ENCODE measurements at regions not wholly inside any gene's neighbourhood (a gene's known extent, or its start where the extent isn't known, plus 50 kb on each side); places are given as distances from the start of the nearest gene placed in this dataset.

DNA sequence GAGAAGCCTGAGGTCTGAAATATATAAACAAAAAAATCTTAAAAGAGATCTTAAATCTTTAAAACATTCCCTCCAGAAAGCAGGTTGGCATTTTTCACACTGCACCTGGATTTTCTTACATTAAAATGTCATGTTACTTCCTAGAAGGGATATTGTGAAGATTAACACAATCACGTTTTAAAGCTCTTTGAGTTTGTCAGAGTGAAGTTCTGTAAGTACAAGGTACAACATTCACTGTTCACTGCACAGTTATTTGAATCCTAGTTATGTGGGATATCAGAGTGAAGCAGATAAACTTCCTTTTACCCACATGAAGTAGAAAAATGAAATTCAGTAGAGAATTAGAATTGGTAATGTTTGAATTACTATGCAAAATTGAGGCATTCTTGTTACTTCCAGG, 353.6 kb upstream of the RGMB start:
- no peak for DNase-seq

DNA sequence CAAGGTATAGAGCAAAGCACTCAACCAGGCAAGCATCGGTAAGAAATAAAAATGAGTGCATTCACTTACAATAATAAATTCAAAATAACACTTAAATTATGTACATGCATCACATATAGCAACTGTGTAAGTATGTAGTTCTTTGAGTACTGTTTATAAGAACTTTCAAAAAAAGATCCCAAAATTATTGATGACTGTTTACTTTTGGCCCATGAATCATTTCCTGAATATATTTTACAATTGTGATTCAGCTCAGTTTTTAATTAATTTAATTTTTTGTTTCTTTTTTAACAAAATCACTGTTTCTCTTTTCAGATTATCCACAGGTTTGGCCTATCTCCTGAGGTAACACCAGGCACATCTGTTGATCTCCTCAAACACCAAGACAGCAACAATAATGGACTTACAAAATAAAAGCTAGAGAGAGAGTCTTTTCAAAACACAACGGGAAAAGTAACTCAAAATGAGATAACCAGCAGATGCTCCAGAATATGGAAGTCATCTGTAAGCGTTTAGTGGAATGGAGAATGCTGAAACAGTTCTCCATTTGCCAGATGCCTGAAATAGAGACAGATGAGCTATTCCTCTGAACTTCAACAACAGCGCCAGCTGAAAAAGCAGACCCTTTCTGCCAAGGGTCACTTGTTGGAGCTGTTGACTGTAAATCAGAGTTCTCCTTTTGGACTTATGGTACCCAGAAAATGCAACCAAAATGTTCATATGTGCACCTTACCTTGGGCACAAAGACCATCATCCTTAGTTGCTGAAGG, 348.6 kb upstream of the RGMB start:
- no peak for DNase-seq

- peak in 4 of 58 donors; percentile 6 to 32 (median 26) for DNase-seq
These were observed 347.8 kb upstream of the RGMB start for GRCh38 chr5:98425640-98426039.

DNA sequence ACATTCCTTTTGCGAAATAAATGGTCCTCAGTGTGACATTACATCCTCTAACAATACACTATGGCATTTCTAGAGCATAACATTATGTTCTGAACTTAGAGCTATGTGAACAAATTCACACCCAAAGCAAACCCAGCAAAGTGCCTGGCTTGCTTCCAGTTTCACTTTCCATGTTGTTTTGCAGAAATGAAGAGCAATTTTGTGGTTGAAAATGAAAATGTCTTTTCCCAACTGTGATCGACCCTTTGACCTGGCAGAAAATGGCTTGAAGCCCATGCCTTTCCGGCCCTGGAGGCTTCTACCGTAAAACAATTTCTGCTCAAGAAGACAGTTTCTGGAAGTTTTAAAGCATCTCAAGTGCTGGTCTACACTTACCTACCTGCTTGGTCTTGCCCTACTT, 344.7 kb upstream of the RGMB start:
- peak in 1 of 58 donors; percentile 3 for DNase-seq

GRCh38 chr5:98432378-98432777, 341.1 kb upstream of the RGMB start:
- DNase-seq = no peak

GRCh38 chr5:98433022-98433421, 340.4 kb upstream of the RGMB start:
- DNase-seq = no peak

DNA sequence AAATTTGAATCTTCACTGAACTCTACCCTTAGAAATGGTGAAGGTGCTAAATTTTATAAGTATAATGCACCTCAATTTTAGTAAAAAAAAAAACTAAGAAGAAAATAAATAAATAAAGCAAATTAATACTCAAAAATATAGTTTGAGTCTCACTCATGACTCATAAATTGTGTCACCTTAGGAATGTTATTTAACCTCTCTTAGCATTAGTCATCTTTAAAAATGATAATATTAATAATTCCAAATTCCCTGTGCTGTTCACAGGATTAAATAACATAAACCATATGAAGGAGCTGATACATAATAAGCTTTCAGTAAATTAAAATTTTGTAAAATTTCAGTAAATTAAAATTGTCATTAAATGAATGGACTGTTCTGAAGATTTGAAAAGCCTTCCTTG, 339.8 kb upstream of the RGMB start:
- DNase-seq = no peak

DNA sequence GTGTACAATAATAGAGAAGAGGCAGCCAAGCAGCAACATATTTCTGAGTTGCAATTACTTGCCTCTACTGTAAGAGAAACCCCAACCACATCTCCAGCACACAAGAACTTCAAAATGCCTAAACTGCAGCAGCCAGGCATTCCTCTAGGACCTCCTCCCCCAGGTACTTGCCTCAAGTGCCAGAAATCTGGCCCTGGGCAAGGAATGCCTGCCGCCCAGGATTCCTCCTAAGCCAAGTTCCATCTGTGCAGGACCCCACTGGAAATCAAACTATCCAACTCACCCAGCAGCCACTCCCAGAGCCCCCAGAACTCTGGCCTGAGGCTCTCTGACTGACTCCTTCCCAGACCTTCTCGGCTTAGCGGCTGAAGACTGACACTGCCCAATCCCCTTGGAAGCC, 336.8 kb upstream of the RGMB start:
- no peak for DNase-seq

- DNase-seq = no peak
These were observed 331.0 kb upstream of the RGMB start for GRCh38 chr5:98442448-98442847.

GRCh38 chr5:98443881-98444280, 329.6 kb upstream of the RGMB start:
- DNase-seq = no peak

DNA sequence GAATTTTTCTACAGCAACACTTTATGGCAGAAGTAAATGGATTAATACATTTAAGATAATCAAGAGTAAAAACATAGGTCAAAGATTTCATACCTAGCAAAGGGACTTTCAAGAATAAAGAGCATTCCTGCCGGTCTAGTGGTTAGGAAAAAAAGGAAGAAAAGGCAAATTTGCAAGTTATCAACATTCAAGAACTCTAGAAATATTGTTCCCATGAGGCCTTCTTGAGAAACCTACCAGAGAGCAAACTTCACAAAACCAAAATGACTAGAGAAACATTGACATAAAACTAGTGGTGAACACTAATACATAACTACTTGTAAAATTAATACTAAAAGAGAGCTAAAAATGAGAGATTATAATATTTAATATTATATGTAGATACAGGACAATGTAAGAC, 320.2 kb upstream of the RGMB start:
- no peak for DNase-seq

- no peak for DNase-seq
These were observed 319.1 kb upstream of the RGMB start for GRCh38 chr5:98454407-98454806.

- DNase-seq = peak in 1 of 58 donors; percentile 2
These were observed 318.6 kb upstream of the RGMB start for GRCh38 chr5:98454904-98455303.

GRCh38 chr5:98455665-98456064, 317.8 kb upstream of the RGMB start:
- no peak for DNase-seq

DNA sequence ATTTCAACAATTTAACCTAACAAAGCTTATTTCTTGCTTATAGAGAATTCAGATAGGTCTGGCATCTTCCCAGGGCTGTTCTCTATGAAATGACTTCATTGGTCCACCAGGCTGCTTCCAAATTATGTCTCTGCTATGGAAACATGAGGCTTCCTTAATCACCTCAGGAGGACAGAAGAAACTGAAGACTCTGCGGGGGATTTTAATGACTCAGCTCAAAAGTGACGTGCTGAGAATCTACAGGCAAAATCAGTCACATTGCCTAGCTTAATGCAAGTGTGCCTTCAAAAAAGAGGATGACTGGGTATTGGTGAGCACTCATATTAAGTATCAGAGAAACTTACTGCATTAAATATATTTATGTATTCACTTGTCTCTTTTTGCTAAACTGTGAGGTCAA, 315.5 kb upstream of the RGMB start:
- no peak for DNase-seq

DNA sequence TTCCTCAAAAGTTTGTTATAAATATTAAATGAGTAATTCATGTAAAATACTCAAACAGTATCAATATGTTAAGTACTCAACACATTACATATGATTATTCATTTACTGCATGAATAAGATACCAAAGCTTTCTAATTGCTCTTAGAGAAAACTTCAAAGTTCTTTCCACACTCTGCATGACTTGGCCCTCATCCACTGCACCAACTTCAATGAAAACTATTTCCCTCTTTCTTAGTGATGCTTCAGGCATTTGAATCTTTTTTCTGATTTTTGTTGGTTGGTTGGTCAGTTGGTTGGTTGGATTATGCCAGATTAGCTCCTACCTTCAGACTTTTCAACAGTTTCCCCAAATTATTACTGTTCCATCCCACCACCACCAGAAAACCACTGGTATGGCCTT, 314.7 kb upstream of the RGMB start:
- no peak for DNase-seq

DNA sequence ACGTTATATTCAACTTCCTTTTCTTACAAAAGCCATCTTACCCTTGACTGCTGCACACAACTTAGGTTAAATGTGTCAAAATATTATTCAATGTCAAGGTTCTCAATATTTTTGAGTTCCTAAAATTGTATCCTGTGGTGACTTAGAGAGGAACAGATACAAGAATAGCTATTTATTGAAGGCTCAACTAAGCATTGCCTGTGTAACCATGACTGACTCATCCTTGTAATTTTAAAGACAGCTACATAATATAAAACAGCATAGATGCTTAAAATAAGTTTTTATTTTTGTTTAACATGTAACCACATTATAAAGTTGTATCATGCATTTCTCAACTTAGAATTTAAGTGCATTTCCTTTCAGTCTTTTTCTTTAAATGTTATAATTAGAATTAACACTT, 312.9 kb upstream of the RGMB start:
- no peak for DNase-seq

DNA sequence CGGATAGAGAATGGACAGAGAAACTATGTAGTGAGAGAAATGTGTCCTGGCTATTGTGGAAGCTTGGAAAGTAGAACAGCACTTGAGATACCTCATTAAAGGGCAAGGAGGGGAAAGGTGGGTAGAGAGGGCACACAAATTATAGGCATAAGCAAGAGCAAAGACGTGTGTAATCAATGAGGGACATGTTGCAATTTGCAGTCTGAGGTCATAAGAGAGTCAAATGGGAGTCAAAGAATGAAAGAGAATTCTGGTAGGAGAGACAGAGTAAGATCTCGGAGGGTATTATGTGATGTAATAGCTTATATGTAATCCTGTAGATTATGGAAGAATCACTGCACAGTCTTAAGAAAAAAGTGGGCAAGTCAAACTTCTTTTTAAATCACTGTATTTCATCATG, 312.0 kb upstream of the RGMB start:
- no peak for DNase-seq

- no peak for DNase-seq
These were observed 310.2 kb upstream of the RGMB start for GRCh38 chr5:98463222-98463621.

DNA sequence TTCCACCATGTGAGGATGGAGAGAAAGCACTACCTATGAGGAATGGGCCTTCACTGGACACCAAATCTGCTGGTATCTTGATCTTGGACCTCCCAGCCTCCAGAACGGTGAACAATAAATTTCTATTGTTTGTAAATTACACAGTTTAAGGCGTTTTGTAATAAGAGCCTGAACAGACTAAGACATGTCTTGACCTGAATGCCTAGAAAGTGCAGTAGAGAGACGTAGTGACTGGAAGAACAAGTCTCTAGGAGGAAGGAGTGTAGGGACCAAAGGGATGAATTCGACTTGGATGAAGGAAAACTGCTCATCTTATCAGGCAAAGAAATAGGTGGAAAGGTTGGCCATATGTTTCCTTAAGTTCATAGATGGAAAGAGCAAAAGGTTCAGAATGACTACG, 309.8 kb upstream of the RGMB start:
- DNase-seq = no peak

DNA sequence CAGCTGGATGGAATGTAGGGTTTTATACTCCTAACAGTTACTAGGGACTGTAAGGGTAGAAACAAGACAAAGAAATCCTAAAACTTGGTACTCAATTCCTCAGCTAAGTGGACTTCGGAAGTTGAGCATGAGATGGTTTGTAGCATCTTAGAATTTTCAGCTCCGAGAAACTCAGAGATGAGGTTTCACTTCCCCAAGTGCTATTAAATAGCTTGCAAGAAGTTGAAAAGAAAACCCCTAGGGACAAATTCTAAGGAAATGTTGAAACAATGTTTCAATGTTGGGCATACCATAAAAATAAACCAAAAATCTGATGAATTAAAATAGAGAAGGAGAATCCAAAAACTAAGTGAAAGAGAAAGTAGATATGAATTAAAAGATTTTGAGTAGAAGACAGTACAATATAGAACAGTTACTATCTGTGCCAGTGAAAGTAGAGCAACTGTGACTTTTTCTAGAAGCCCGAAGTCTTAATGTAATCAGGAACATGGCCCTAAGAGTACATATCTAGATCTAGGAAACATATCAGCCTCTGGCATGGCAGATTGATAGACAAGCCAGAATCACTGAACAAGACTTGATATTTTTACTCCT, 308.6 kb upstream of the RGMB start:
- DNase-seq = no peak

GRCh38 chr5:98468188-98468869, 305.1 kb upstream of the RGMB start:
- DNase-seq = no peak

- DNase-seq = no peak
These were observed 302.7 kb upstream of the RGMB start for GRCh38 chr5:98470747-98471146.
